H1 (cell line): ENCODE measurements at regions not wholly inside any gene's neighbourhood (a gene's known extent, or its start where the extent isn't known, plus 50 kb on each side); places are given as distances from the start of the nearest gene placed in this dataset.

Experiments
- CTCF ChIA-PET: fragments of 300-600 bp; sonication (Branson Sonifier 250); formaldehyde crosslinking; loops from one replicate; lab custom pipeline; 2021; ENCODE audit not compliant: partially characterized antibody; lab: Charles Lee
- POLR2A ChIA-PET: fragments of 300-600 bp; sonication (Branson Sonifier 250); formaldehyde crosslinking; loops from one replicate; lab custom pipeline; 2021; ENCODE audit warnings: inconsistent platforms; ENCODE audit not compliant: partially characterized antibody; lab: Charles Lee
- DNase-seq, 2 experiments: peaks; one replicate each; pipeline versions ENCODE4 v3.0.0 to v3.0.0-alpha.2; 2010 to 2022; ENCODE audit warnings: low spot score in 2 of 2, low read depth in 1 of 2, mixed read lengths in 1 of 2
- FAIRE-seq: peaks from 2 replicates; lab custom pipeline; 2011; peaks lifted over from hg19 to GRCh38; lab: Jason Lieb, UNC
- H2AFZ ChIP-seq: 2 replicates; pipeline ENCODE4 v1.8.1; 2012; ENCODE audit warnings: low read length, inconsistent platforms
- H2AK5ac ChIP-seq: 2 replicates; pipeline ENCODE4 v1.6.1; 2013; ENCODE audit warnings: low read depth, low read length
- H2BK120ac ChIP-seq: replicated peaks from 2 replicates; pipeline ENCODE3; 2013; ENCODE audit warnings: low read depth, low read length, inconsistent platforms
- H2BK12ac ChIP-seq: 2 replicates; pipeline ENCODE4 v1.6.1; 2013; ENCODE audit warnings: low read depth, low read length
- H2BK15ac ChIP-seq: 2 replicates; pipeline ENCODE4 v1.6.1; 2013; ENCODE audit warnings: low read length
- H2BK20ac ChIP-seq: 2 replicates; pipeline ENCODE4 v1.6.1; 2013; ENCODE audit warnings: low read length
- H2BK5ac ChIP-seq: 2 replicates; pipeline ENCODE4 v1.6.1; 2013; ENCODE audit warnings: low read depth, low read length
- H3K14ac ChIP-seq: 2 replicates; pipeline ENCODE4 v1.6.1; 2013; ENCODE audit warnings: inconsistent platforms; ENCODE audit not compliant: insufficient read length
- H3K18ac ChIP-seq: 2 replicates; pipeline ENCODE4 v1.6.1; 2013; ENCODE audit warnings: low read length; ENCODE audit errors: extremely low read depth
- H3K23ac ChIP-seq: 2 replicates; pipeline ENCODE4 v1.6.1; 2013; ENCODE audit warnings: inconsistent platforms; ENCODE audit not compliant: insufficient read length
- H3K23me2 ChIP-seq: 2 replicates; pipeline ENCODE4 v1.6.1; 2013; ENCODE audit warnings: low read depth, low read length
- H3K27ac ChIP-seq: 2 replicates; pipeline ENCODE4 v1.6.1; 2011; ENCODE audit warnings: low read depth, low read length, inconsistent platforms
- H3K27me3 ChIP-seq, 4 experiments: replicated peaks in 1 of 4; 1 replicate in 1 of 4; 2 replicates in 3 of 4; pipeline versions ENCODE4 v1.6.1 to v1.8.1; 2011 to 2013; ENCODE audit warnings: low read length in 3 of 4, mild to moderate bottlenecking in 3 of 4, inconsistent platforms in 2 of 4, mixed read lengths in 2 of 4, moderate library complexity in 1 of 4; ENCODE audit not compliant: control insufficient read depth in 3 of 4, insufficient read depth in 3 of 4; ENCODE audit errors: extremely low read depth in 1 of 4
- H3K36me3 ChIP-seq, 4 experiments: 2 replicates each; pipeline versions ENCODE4 v1.6.1 to v1.8.1; 2011 to 2013; ENCODE audit warnings: mild to moderate bottlenecking in 4 of 4, low read length in 3 of 4, moderate library complexity in 2 of 4, control low read depth in 1 of 4, inconsistent platforms in 1 of 4; ENCODE audit not compliant: insufficient read depth in 4 of 4, control insufficient read depth in 2 of 4
- H3K4ac ChIP-seq: replicated peaks from 2 replicates; pipeline ENCODE3; 2013; ENCODE audit warnings: low read length, low read depth, mixed read lengths, inconsistent platforms; ENCODE audit not compliant: insufficient read length
- H3K4me1 ChIP-seq, 4 experiments: replicated peaks in 1 of 4; 1 replicate in 1 of 4; 2 replicates in 3 of 4; pipeline versions ENCODE4 v1.6.1 to v1.8.1; 2011 to 2013; ENCODE audit warnings: low read length in 3 of 4, inconsistent platforms in 2 of 4, mixed read lengths in 1 of 4; ENCODE audit not compliant: insufficient read depth in 4 of 4, control insufficient read depth in 3 of 4
- H3K4me2 ChIP-seq, 2 experiments: 2 replicates each; pipeline versions ENCODE4 v1.6.1 to v1.8.1; 2011 to 2013; ENCODE audit warnings: low read depth in 2 of 2, low read length in 2 of 2, control low read depth in 1 of 2, inconsistent platforms in 1 of 2, mild to moderate bottlenecking in 1 of 2; ENCODE audit not compliant: insufficient read depth in 1 of 2
- H3K4me3 ChIP-seq, 4 experiments: fragments of 200-600, 300-600 bp in 1 of 4; sonication (generic), shearing (Covaris generic), sonication (Bioruptor Twin) in 1 of 4; 2 replicates each; pipeline versions ENCODE4 v1.5.1 to v1.8.1; 2011 to 2016; ENCODE audit warnings: low read length in 4 of 4, low read depth in 3 of 4, control low read depth in 2 of 4, inconsistent platforms in 2 of 4, mild to moderate bottlenecking in 2 of 4, mixed read lengths in 1 of 4, moderate library complexity in 1 of 4; ENCODE audit not compliant: insufficient read depth in 2 of 4; ENCODE audit errors: extremely low read depth in 1 of 4
- H3K56ac ChIP-seq: replicated peaks from 2 replicates; pipeline ENCODE3; 2013; ENCODE audit warnings: low read depth, mild to moderate bottlenecking, mixed read lengths, low read length, inconsistent platforms; ENCODE audit not compliant: insufficient read length
- H3K79me1 ChIP-seq: 2 replicates; pipeline ENCODE4 v1.6.1; 2013; ENCODE audit warnings: low read depth, low read length, control low read depth
- H3K79me2 ChIP-seq, 2 experiments: 2 replicates each; pipeline versions ENCODE4 v1.6.1 to v1.8.1; 2012 to 2013; ENCODE audit warnings: low read length in 2 of 2, mild to moderate bottlenecking in 2 of 2, inconsistent platforms in 1 of 2; ENCODE audit not compliant: insufficient read depth in 2 of 2, control insufficient read depth in 1 of 2
- H3K9ac ChIP-seq, 4 experiments: replicated peaks in 1 of 4; 1 replicate in 1 of 4; 2 replicates in 3 of 4; pipeline versions ENCODE4 v1.6.1 to v1.8.1; 2011 to 2013; ENCODE audit warnings: low read depth in 3 of 4, low read length in 3 of 4, control low read depth in 2 of 4, mild to moderate bottlenecking in 2 of 4, moderate library complexity in 2 of 4, inconsistent platforms in 1 of 4; ENCODE audit errors: extremely low read depth in 1 of 4
- H3K9me3 ChIP-seq, 2 experiments: 2 replicates each; pipeline versions ENCODE4 v1.6.1 to v1.8.1; 2012 to 2013; ENCODE audit warnings: mild to moderate bottlenecking in 2 of 2, moderate library complexity in 2 of 2, control low read depth in 1 of 2, inconsistent platforms in 1 of 2, low read depth in 1 of 2, low read length in 1 of 2, mixed read lengths in 1 of 2; ENCODE audit not compliant: insufficient read depth in 2 of 2
- H4K20me1 ChIP-seq, 2 experiments: replicated peaks in 1 of 2; 2 replicates each; pipeline versions ENCODE3 to v1.8.1; 2011 to 2013; ENCODE audit warnings: inconsistent platforms in 2 of 2, low read length in 2 of 2, mild to moderate bottlenecking in 1 of 2; ENCODE audit not compliant: insufficient read depth in 2 of 2, control insufficient read depth in 1 of 2
- H4K5ac ChIP-seq: 2 replicates; pipeline ENCODE4 v1.6.1; 2013; ENCODE audit warnings: low read length, low read depth, mixed read lengths, inconsistent platforms; ENCODE audit not compliant: insufficient read length
- H4K8ac ChIP-seq: 2 replicates; pipeline ENCODE4 v1.8.0; 2013; ENCODE audit warnings: mild to moderate bottlenecking, moderate library complexity, low read length, inconsistent platforms; ENCODE audit not compliant: insufficient read depth; ENCODE audit errors: extremely low read depth
- H4K91ac ChIP-seq: replicated peaks from 2 replicates; pipeline ENCODE3; 2013; ENCODE audit warnings: low read length, mixed read lengths, inconsistent platforms; ENCODE audit not compliant: insufficient read length
- CBX8 ChIP-seq: fragments of 300-800, 300-1000 bp; sonication (generic); IDR thresholded peaks from 2 replicates; pipeline ENCODE4 v1.7.1; 2016; ENCODE audit warnings: low read depth, low read length, borderline replicate concordance
- HDAC2 ChIP-seq, 2 experiments: fragments of 300-600 bp in 1 of 2; sonication (generic) in 1 of 2; IDR thresholded peaks; 2 replicates each; pipeline ENCODE4 v1.6.1; 2011 to 2012; ENCODE audit warnings: low read depth in 2 of 2, low read length in 2 of 2, mild to moderate bottlenecking in 2 of 2, moderate library complexity in 2 of 2, borderline replicate concordance in 1 of 2, inconsistent platforms in 1 of 2
- KDM5A ChIP-seq: fragments of 200-600 bp; IDR thresholded peaks from 2 replicates; pipeline ENCODE4 v1.7.1; 2012; ENCODE audit warnings: mild to moderate bottlenecking, low read length, inconsistent platforms, mixed read lengths
- MAX ChIP-seq: IDR thresholded peaks from 2 replicates; pipeline ENCODE4 v1.6.1; 2012; ENCODE audit warnings: inconsistent platforms
- RXRA ChIP-seq: IDR thresholded peaks from 2 replicates; pipeline ENCODE4 v1.6.1; 2011; ENCODE audit warnings: low read depth, mild to moderate bottlenecking, low read length, moderate library complexity; ENCODE audit not compliant: insufficient read depth
- SIX5 ChIP-seq: IDR thresholded peaks from 2 replicates; pipeline ENCODE4 v1.6.1; 2011; ENCODE audit warnings: mild to moderate bottlenecking, low read depth, low read length
- SP1 ChIP-seq: IDR thresholded peaks from 2 replicates; pipeline ENCODE4 v1.6.1; 2011; ENCODE audit warnings: low read depth, low read length
- WGBS, 2 experiments: shearing (Covaris generic) in 1 of 2; methylation state at CpG; one replicate each; pipeline versions ENCODE4 v1.1.6 to v1.1.7; 2013 to 2015; ENCODE audit warnings: low lambda C conversion rate in 2 of 2, mixed read lengths in 2 of 2, inconsistent platforms in 1 of 2, low coverage in 1 of 2, missing lambda C conversion rate in 1 of 2; ENCODE audit not compliant: insufficient replicate concordance in 2 of 2, insufficient coverage in 1 of 2, insufficient read length in 1 of 2; ENCODE audit errors: extremely low coverage in 1 of 2, missing lambda C conversion rate in 1 of 2; 5-methylcytosine and 5-hydroxymethylcytosine counted together

- H3K79me1 ChIP-seq, result no peaks in the 10 kb centered on the region
- no peak overlapping the region for H4K5ac ChIP-seq
- H2AK5ac ChIP-seq, result no peak overlapping the region
- WGBS, 2 experiments, result 87 to 100% methylated on average over 2 to 11 of the region's 11 CpGs
- H3K27ac ChIP-seq, result no peak overlapping the region
- H3K4me3 ChIP-seq, result no peak overlapping the region
- no peaks in the 10 kb centered on the region for H3K79me2 ChIP-seq
- no peak overlapping the region for H2BK15ac ChIP-seq
- H3K4ac ChIP-seq, result no peak overlapping the region
- no peak overlapping the region for H2AFZ ChIP-seq
- no peak overlapping the region for H3K14ac ChIP-seq
- no peak overlapping the region for H3K18ac ChIP-seq
- no peaks in the 10 kb centered on the region for H3K27me3 ChIP-seq
- DNase-seq (no peak), FAIRE-seq (no peak)
- ChIA-PET POLR2A (no interaction called here), CTCF (interaction anchor here (0.8 kb wide), 1 partner anchor 12 kb away, joined by 3 read pairs; no protein-coding TSS in a partner anchor)
- H2BK20ac ChIP-seq, result no peak overlapping the region
- H3K9ac ChIP-seq, result no peak overlapping the region
- peaks cover 0 to 4% (median 0%) of the 10 kb centered on the region in 4 experiments; a peak in 4 of 7 replicates for H3K4me1 ChIP-seq
- no peak overlapping the region for H3K56ac ChIP-seq
- H3K4me2 ChIP-seq, result no peak overlapping the region
- no peak overlapping the region for H2BK120ac ChIP-seq
- no peak overlapping the region for H3K23ac ChIP-seq
- H4K8ac ChIP-seq, result no peak overlapping the region
- no peaks in the 10 kb centered on the region for H3K23me2 ChIP-seq
- H4K91ac ChIP-seq, result no peak overlapping the region
- no peak overlapping the region for H2BK5ac ChIP-seq
- H3K9me3 ChIP-seq, result no peaks in the 10 kb centered on the region
- H4K20me1 ChIP-seq, result no peaks in the 10 kb centered on the region
- H2BK12ac ChIP-seq, result no peak overlapping the region
- no peaks in the 10 kb centered on the region for H3K36me3 ChIP-seq
- TF ChIP-seq MAX (no peak), SP1 (no peak), SIX5 (no peak), KDM5A (no peak), CBX8 (no peak), RXRA (no peak), HDAC2 (IDR thresholded peaks at IDR 0.05; ENCODE audit: borderline replicate concordance in 1 of 2, low read depth in 2 of 2, low read length in 2 of 2) (no peak)
Measured at GRCh38 chr22:47748957-47749356, 986.5 kb downstream of the TBC1D22A start.
